Caco-2 (cell line): ENCODE measurements at regions not wholly inside any gene's neighbourhood (a gene's known extent, or its start where the extent isn't known, plus 50 kb on each side); places are given as distances from the start of the nearest gene placed in this dataset.

ENCODE experiments used
- BruUV-seq: library from RNA; stranded (reverse); fragments of 400-500 nt; replicated peaks from 2 replicates; lab custom pipeline; 2021; lab: Mats Ljungman, UMichigan
- CTCF ChIA-PET: fragments of 300-600 bp; sonication (Branson Sonifier 250); formaldehyde crosslinking; loops from one replicate; lab custom pipeline; 2022; ENCODE audit warnings: antibody characterized with exemption; lab: Charles Lee
- POLR2A ChIA-PET: fragments of 300-600 bp; sonication (Branson Sonifier 250); formaldehyde crosslinking; loops from one replicate; lab custom pipeline; 2022; ENCODE audit warnings: antibody characterized with exemption; lab: Charles Lee
- DNase-seq, 2 experiments: peaks; one replicate each; pipeline versions ENCODE4 v3.0.0 to v3.0.0-alpha.2; 2020 to 2022
- H3K27me3 ChIP-seq: replicated peaks from 2 replicates; pipeline ENCODE4 v1.6.0; 2011; ENCODE audit warnings: low read length; ENCODE audit not compliant: control insufficient read depth, insufficient read depth
- H3K36me3 ChIP-seq: 2 replicates; pipeline ENCODE4 v1.5.1; 2011; ENCODE audit warnings: low read length; ENCODE audit not compliant: control insufficient read depth, insufficient read depth
- H3K4me1 ChIP-seq: fragments of 250-450 bp; sonication (Bioruptor Pico); 2 replicates; pipeline ENCODE4 v1.5.1; 2020; ENCODE audit warnings: mild to moderate bottlenecking
- H3K4me3 ChIP-seq: 2 replicates; pipeline ENCODE4 v1.5.1; 2011; ENCODE audit warnings: low read depth, mild to moderate bottlenecking, control low read depth, low read length
- H3K9me3 ChIP-seq: fragments of 250-450 bp; sonication (Bioruptor Pico); 2 replicates; pipeline ENCODE4 v1.5.1; 2020; ENCODE audit warnings: mild to moderate bottlenecking, moderate library complexity
- H3K27ac Mint-ChIP-seq: one replicate; pipeline ENCODE4 v1.8.0; 2022; ENCODE audit warnings: mixed read lengths; ENCODE audit not compliant: unreplicated experiment
- H3K27me3 Mint-ChIP-seq: one replicate; pipeline ENCODE4 v1.8.0; 2022; ENCODE audit warnings: mixed read lengths; ENCODE audit not compliant: insufficient read depth, unreplicated experiment
- H3K36me3 Mint-ChIP-seq: one replicate; pipeline ENCODE4 v1.8.0; 2022; ENCODE audit warnings: mild to moderate bottlenecking, mixed read lengths; ENCODE audit not compliant: insufficient read depth, unreplicated experiment
- H3K4me1 Mint-ChIP-seq: one replicate; pipeline ENCODE4 v1.8.0; 2022; ENCODE audit warnings: low read depth, mixed read lengths; ENCODE audit not compliant: unreplicated experiment
- H3K4me3 Mint-ChIP-seq: one replicate; pipeline ENCODE4 v1.8.0; 2022; ENCODE audit warnings: mild to moderate bottlenecking, moderate library complexity, mixed read lengths; ENCODE audit not compliant: unreplicated experiment
- H3K9me3 Mint-ChIP-seq: one replicate; pipeline ENCODE4 v1.8.0; 2022; ENCODE audit warnings: mixed read lengths; ENCODE audit not compliant: unreplicated experiment
- CTCF ChIP-seq, 2 experiments: fragments of 200-600 bp in 1 of 2; IDR thresholded peaks; 1 replicate in 1 of 2; 2 replicates in 1 of 2; pipeline versions ENCODE4 v1.5.1 to v1.8.0; 2011 to 2022; ENCODE audit warnings: antibody characterized with exemption in 1 of 2, control low read depth in 1 of 2, inconsistent platforms in 1 of 2, low read depth in 1 of 2, low read length in 1 of 2, mild to moderate bottlenecking in 1 of 2, moderate library complexity in 1 of 2; ENCODE audit not compliant: insufficient read depth in 1 of 2, severe bottlenecking in 1 of 2, unreplicated experiment in 1 of 2
- intact Hi-C: fragments of 100-400 bp; cut with micrococcal nuclease; formaldehyde crosslinking; loops from one replicate; pipeline ENCODE4 v1.10.0; 2022; ENCODE audit not compliant: unreplicated experiment

GRCh38 chr4:123980736-123981300, 584.2 kb downstream of the SPRY1 start:
- TF ChIP-seq CTCF (IDR thresholded peaks at IDR 0.05; ENCODE audit: insufficient read depth in 1 of 2, low read depth in 1 of 2, low read length in 1 of 2, severe bottlenecking in 1 of 2, unreplicated experiment in 1 of 2), result no peak
- no peaks in the 10 kb centered on the region for H3K9me3 Mint-ChIP-seq
- H3K27ac Mint-ChIP-seq, result no peak overlapping the region
- Histone ChIP-seq H3K4me3 (no peak overlapping the region), H3K36me3 (no peaks in the 10 kb centered on the region), H3K27me3 (no peaks in the 10 kb centered on the region), H3K4me1 (0 out of 2 replicates have a peak, but pooled peaks cover 6% of the 10 kb centered on the region), H3K9me3 (peaks cover 6% of the 10 kb centered on the region; the same call in 1 of the 2 replicates)
- BruUV-seq, result no TSS peak
- CTCF ChIA-PET, result no interaction called here
- DNase-seq, result no peak
- H3K4me3 Mint-ChIP-seq, result no peak overlapping the region
- H3K27me3 Mint-ChIP-seq, result no peaks in the 10 kb centered on the region
- H3K4me1 Mint-ChIP-seq, result no peaks in the 10 kb centered on the region
- no peaks in the 10 kb centered on the region for H3K36me3 Mint-ChIP-seq
- POLR2A ChIA-PET, result no interaction called here
- intact Hi-C loops, result no loop called here

GRCh38 chr4:123984886-123985285, 588.3 kb downstream of the SPRY1 start:
- Mint-ChIP-seq H3K9me3 (no peaks in the 10 kb centered on the region), H3K27me3 (no peaks in the 10 kb centered on the region), H3K4me1 (no peaks in the 10 kb centered on the region), H3K36me3 (no peaks in the 10 kb centered on the region), H3K4me3 (no peak overlapping the region), H3K27ac (no peak overlapping the region)
- ChIA-PET CTCF (no interaction called here), POLR2A (no interaction called here)
- no TSS peak for BruUV-seq
- Histone ChIP-seq H3K4me3 (no peak overlapping the region), H3K36me3 (no peaks in the 10 kb centered on the region), H3K27me3 (no peaks in the 10 kb centered on the region), H3K9me3 (no peaks in the 10 kb centered on the region; the same call in 1 of the 2 replicates), H3K4me1 (no peaks in the 10 kb centered on the region)
- DNase-seq, result no peak
- intact Hi-C loops, result no loop called here
- TF ChIP-seq CTCF (IDR thresholded peaks at IDR 0.05; ENCODE audit: insufficient read depth in 1 of 2, low read depth in 1 of 2, low read length in 1 of 2, severe bottlenecking in 1 of 2, unreplicated experiment in 1 of 2), result no peak

- Histone ChIP-seq H3K4me3 (no peak overlapping the region), H3K27me3 (no peaks in the 10 kb centered on the region), H3K36me3 (no peaks in the 10 kb centered on the region), H3K9me3 (no peaks in the 10 kb centered on the region; the same call in 1 of the 2 replicates), H3K4me1 (no peaks in the 10 kb centered on the region)
- intact Hi-C loops, result no loop called here
- no TSS peak for BruUV-seq
- Mint-ChIP-seq H3K4me3 (no peak overlapping the region), H3K4me1 (no peaks in the 10 kb centered on the region), H3K36me3 (no peaks in the 10 kb centered on the region), H3K27ac (no peak overlapping the region), H3K27me3 (no peaks in the 10 kb centered on the region), H3K9me3 (no peaks in the 10 kb centered on the region)
- no peak for DNase-seq
- POLR2A ChIA-PET, result no interaction called here
- CTCF ChIA-PET, result no interaction called here
- TF ChIP-seq CTCF (IDR thresholded peaks at IDR 0.05; ENCODE audit: insufficient read depth in 1 of 2, low read depth in 1 of 2, low read length in 1 of 2, severe bottlenecking in 1 of 2, unreplicated experiment in 1 of 2), result no peak
These were observed 589.7 kb downstream of the SPRY1 start for GRCh38 chr4:123986268-123986798.
